UCSD-AML1 (cell line): ENCODE measurements at regions not wholly inside any gene's neighbourhood (a gene's known extent, or its start where the extent isn't known, plus 50 kb on each side); places are given as distances from the start of the nearest gene placed in this dataset.

ENCODE experiments used
- DNase-seq: peaks from one replicate; lab custom pipeline; 2025; ENCODE audit not compliant: unreplicated experiment; lab: John Stamatoyannopoulos, UW

DNA sequence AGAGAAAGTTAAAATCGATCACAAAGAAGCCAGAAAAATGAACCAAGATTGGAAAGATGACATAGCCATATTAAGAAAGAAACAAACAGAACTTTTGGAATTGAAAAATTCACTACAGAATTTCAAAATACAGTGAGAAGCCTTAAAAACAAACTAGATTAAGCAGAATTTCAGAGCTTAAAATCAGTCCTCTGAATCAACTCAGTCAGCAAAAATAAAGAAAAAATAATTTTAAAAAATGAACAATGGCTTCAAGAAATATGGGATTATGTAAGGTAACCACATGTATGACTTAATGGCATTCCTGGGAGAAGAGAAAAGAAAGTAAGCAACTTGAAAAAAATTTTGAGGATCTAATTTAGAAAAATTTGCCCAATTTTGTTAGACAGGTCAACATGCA is 696.2 kb downstream of the TSN start:
- DNase-seq, result no peak

DNA sequence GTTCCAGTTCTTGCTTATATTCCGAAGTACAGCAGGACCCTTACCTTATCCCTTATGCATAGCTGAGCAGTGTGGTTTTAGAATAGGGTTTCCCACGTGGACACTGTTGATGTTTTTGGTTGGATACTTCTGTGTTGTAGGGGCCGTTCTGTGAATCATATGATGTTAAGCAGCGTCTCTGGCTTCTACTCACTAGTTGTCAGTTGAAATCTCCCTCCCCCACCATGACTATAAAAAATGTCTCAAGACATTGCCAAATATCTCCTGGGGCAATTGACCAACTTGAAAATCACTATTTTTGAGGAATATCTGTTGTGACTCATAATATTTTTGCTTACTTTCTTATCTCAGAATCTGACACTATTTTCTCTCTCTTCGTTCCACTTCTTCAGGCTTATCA is 713.7 kb downstream of the TSN start:
- no peak for DNase-seq

DNA sequence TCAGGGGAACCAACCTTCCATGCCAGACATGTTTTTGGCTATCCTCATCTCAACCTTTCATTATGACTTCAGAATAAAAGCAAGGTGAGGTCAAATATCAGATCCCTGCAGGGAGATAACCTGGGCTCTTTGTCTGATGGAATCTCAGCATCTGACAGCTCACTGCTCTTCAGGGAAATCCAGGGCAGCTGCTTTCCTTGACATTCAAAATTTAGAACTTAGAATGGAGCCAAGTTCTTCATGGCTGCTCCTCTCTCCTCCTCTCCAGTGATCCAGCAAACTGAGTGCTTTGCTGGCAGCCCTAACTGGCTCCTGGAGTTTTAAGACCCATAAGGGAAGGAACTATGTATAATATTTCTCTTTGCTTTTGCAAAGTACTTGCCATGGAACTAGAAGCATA is 716.3 kb downstream of the TSN start:
- no peak for DNase-seq

DNA sequence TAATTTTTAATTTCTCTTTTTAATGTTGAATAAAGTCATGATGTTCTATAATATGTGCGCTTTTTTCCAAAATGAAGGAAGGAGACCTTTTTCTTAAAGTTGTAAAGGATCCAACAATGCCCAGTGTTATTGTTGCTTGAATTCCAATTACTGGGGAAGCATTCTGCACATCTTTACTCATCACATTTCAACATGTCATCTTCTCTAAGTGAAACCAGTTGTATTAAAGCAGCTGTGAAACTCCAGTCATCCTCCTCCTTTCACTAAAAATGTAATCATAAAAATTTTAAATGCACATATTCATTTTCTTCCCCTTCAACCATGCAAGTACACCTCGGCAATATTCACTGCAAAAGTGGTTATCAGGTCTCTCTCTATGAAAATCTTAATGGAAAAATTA is 722.7 kb downstream of the TSN start:
- DNase-seq, result no peak

DNA sequence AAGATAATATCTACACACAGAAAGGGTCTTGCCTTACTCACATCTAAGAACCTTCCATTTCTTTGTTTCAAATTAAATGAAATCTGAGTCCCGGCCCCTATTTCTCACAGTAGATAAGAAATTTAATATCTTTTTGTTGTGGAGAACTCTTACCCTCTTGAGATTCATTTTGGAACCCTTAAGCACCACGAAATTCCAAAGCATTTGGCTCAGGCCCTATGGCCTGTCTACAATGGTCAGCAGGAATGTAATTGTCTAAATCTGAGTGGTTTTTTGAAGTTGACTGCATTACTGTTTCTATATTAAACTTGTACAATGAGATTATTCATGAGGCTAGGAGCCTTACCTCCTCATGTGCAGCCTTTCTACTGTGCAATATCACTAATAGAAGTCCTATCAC is 723.3 kb downstream of the TSN start:
- DNase-seq, result no peak

DNA sequence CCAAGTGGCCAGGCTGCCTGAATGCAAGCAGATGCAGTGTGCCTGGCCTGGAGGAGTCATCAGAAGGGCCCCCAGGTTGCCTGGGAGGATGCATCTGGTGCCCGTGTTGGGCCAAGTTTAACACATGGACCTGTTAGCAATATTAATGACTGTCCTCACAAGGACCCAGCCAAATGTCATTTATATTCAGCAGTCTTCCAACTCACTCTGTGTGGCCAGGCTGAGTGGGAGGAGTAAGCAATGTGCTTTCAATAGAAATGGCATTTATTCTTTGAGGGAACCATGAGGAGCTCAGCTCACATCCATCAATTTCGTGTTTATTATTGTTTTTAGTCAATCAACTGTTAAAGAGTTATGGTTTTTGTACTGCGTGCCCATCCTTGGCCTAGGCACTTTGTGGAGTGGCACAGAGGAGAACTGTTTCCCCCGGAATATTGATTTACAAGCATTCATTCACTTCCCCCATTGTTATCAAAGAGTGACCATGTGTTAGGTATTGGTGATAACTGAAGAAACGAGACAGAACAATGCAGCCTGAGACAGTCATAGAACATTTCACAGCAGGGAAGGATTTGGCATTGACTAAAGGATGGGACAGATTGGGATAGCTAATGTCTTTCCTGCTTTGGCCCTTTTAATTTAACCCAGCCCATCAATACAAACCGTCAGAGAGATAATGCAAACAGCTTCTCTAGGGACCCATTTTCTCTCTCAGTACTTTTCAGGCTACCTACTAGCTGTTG is 725.2 kb downstream of the TSN start:
- no peak for DNase-seq

DNA sequence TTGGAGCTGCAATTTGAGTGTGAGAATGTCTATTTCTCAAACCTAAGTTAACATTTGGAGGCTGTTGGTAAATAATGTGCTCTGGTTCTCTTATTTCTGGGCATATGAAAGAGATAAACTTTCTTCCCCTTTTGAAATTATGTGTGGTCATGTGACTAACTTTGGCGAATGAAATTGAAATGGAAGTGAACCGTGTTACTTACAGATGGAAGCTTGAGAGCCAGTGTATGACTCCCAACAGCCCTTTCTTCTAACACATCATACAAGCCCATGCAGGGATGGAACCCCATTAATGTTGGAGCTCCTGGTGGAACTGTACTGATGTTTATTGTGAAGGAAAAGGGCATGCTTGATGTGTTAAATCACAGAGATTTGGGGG is 725.8 kb downstream of the TSN start:
- no peak for DNase-seq

DNA sequence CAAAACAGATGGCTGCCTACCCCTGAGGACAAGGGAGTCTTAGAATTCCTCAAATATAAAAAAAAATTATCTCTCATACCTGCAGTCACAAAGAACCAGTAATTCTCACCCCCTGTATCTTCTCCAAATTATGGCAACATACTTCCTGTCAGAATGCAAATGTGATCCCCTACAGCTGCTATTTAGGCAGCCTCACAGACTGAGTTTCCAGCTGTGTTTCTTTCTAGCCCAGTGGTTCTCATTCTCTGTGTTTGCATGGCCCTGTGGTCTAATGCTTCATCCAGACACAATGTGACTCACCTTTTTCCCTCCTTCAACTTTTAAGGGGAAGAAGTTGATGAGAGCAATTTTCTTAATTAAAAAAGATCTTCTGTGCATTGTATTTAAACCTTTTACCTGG is 726.3 kb downstream of the TSN start:
- no peak for DNase-seq

DNA sequence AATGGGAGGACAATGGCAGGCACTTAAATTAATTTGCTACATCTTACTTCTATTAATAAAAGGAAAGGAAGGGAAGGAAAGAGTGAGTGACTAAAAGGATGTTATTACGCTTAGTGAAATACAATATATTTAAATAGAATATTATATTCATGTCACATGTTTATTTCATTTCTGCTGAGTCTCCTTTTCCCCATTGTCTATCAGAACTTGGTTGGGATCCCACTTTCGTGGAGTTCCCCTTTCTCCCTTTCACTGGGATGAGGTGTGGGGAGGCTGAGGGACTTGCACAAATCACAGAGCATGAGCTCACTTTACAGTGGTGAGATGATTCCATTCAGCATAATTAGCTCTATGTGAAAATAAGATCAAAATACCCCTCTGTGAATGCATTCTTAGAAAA is 730.6 kb downstream of the TSN start:
- DNase-seq, result no peak

DNA sequence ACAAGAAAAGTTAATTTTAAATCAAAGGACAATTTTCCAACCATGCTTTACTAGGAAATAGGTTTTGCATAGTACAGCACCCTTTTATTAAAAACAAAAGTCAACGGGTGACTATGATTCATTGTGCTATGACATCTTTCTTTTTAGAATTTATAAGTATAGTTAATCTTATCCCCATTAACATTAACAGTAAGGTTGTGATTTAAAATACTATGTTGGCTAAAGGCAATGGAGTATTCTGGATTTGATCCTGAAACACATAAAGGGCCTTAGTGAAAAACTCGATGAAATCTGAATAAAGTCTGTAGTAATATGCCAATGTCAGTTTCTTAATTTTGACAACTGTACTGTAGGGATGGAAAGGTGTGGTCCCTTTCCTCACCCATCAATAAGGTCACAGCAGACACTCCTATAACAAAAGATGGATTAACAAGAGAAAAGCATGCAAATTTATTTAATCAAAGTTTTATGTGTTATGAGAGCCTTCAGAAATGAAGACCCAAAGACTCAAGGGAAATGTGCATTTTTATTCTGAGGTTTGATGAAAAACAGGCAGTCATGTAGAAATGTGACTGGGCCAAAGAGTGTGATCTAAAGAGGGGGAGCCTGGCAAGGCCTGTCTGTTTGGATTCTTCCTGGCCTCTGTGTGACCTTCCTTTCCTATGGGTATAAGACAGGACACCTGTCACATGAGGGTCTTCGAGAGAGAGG is 731.4 kb downstream of the TSN start:
- no peak for DNase-seq

DNA sequence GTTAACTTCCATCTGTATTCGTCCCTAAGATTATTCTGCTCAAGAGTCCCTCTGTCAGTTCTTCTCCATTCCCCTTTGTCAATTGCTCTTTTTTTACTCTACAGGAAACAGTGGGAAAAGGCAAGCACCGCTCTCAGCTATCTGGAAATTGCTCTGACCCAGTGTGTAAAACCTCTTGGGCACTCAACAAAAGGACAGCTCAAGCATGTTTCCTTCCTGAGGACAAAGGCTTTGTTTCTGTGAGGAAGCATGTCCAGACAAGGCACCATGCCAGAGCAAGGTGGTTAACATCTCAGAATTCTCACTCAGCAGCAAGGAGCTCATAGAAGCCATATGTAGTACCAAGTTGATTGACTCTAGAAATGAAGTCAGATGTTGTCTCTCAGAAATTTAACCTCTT is 735.6 kb downstream of the TSN start:
- no peak for DNase-seq

DNA sequence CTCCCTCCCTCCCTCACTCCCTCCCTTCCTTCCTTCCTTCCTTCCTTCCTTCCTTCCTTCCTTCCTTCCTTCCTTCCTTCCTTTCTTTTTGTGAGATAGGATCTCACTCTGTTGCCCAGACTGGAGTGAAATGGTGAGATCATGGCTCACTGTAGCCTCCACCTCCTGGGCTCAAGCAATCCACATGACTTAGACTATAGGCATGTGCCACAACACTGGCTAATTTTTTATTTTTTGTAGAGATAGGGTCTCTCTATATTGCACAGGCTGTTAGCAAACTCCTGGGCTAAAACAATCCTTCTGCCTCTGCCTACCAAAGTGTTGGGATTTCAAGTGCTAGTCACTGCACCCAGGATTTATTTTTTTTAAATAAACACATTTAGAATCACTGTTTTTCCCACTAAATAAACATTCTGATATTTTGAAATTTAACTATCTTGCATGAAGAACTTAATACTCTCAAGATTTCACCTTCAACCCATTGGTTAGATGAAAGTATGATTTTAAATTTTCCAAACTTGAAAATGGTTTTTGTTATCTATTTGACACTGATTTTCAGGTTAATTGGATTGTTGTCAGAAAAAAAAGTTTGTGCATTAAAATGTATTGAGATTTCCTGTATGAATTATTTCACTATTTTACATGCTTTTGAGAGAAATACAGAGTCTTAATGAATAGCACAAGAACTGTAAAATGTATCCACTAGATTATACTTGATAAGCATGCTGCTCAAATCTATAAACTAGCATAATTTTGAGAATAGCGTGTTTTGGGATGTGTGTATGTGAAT is 745.1 kb downstream of the TSN start:
- no peak for DNase-seq

DNA sequence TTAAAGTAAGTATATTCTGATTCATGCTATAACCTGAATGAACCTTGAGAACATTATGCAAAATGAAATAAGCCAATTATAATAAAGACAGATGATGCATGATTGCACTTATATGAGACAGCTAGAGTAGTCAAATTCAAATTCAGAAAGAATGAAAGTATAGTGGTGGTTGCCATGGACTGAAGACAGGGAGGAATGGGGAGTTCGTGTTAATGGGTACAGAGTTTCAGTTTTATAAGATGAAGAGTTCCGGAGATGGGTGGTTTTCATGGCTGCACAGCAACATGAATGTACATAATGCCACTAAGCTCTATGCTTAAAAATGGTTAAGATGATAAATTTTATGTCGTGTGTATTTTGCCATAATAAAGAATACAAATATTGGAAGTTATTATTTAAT is 751.2 kb downstream of the TSN start:
- DNase-seq, result no peak

DNA sequence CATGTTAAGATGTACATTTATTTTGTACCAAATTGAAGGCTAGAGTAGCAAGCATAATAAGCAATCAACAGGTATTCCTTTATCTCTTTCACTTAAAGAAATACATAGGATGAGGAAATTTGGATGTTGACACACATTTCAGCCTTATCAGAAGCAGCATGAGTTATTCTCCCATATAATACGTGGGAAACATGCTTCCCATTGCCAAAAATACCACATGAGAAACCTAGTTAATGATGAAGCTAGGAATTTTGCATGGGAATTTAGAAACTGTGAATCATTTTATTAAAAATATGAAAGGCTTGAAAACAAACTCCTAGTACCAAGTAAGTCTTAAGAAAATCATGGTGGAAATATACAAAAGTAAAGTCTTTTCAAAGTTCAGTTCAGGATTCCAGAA is 751.8 kb downstream of the TSN start:
- no peak for DNase-seq

DNA sequence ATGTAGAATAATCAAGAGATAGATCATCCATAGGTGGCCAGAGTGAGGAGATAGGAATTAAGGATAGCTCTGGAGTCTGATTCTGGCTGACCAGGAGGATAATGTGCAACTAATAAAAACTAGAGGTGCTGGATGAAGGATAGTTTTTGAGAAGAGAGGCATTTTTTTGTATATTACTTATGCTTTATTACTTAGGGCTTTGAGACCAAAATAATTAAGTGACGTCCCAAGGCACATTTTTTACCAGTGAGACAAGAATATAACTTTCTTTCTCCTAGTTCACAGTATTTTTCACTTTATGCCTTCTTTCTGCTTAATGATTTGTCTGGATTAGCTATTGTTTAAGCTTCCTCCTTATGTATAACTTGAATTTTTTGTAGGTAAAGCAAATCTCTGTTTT is 756.6 kb downstream of the TSN start:
- DNase-seq, result no peak

DNA sequence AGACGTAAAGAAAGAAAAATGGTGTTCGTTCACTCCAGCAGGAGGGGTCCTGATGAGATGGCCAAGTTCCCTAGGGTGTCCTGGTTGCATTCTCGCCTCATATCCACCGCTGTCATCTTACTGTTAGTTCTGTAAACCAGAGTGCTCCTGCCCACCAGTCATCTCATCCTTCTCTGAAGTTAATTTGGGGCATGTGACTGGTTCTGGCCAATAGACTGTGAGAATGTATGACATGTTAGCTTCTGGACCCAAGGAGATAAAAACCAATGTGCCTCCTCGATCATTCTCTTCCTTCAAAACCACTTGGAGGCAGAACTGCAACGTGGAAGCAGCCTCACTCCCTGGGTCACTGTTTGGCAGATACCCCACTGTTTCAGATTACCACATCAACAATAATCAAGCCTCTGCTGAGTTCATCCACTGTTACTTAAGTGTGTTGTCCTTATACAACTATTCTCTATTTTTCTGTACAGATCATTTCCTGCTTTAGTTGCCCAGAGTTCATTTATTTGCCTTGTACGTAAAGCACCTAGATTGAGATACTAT is 759.1 kb downstream of the TSN start:
- DNase-seq, result no peak

DNA sequence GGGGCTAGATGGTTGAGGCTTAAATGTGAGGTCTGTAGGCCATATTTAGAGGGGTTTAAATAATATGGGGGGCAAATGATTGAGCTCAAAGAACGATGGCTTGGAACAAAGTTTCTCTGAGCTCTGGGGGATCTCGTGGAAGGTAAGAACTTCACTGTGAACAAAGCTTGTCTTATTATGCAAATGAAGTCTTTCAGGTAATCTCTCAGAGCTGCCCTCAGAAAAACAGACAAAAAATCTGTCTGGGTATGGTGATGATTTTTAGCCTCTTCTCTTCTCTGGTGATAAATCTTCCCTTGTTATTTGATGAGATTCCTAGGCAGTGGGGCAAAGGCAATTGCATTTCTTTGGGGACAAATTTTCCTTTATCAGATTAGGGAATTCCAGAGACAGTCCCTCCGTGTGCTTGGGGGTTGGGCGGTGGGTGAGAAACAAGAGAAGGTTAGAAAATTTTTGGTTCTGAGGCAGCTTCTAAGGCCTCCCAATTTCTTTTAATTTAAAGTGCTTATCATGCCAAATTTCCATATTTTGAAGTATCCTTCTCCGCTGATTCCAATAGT is 760.4 kb downstream of the TSN start:
- no peak for DNase-seq

DNA sequence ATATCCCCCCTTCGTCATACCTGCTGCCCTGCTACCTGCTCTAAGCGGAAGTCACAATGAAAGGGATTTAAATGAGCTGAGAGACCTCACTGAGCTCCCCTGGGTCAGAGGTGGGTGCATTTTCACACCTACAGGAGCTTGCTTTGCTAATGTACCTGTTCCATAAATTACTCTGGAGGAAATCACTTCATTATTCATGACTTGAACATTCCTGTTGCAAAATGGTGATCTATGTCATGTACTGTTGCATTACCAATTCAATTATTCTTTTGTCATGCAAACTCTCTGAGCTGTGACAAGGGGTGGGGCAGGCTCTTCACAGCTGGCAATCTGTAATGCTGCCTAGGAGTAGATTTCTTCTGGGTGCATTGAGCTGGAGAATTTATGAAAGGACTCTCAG is 761.3 kb downstream of the TSN start:
- DNase-seq, result no peak

DNA sequence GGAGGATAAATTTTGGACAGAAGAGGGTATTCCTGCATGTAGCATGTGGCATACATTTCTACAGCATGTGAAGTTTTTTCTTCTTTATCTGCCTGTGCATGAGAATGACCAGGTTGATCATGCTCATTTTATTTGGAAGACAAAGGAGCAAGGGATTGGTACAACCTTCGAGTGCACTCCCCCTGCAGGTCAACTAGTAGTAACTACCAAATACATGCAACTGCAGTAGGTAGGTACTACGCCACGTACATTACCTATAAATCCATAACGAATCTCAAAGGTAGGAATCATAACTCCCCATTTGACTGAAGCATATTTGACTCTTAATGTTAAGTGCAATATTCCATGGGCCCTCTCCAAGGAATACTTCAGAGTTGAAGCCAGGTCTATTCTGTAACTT is 763.9 kb downstream of the TSN start:
- DNase-seq, result no peak

DNA sequence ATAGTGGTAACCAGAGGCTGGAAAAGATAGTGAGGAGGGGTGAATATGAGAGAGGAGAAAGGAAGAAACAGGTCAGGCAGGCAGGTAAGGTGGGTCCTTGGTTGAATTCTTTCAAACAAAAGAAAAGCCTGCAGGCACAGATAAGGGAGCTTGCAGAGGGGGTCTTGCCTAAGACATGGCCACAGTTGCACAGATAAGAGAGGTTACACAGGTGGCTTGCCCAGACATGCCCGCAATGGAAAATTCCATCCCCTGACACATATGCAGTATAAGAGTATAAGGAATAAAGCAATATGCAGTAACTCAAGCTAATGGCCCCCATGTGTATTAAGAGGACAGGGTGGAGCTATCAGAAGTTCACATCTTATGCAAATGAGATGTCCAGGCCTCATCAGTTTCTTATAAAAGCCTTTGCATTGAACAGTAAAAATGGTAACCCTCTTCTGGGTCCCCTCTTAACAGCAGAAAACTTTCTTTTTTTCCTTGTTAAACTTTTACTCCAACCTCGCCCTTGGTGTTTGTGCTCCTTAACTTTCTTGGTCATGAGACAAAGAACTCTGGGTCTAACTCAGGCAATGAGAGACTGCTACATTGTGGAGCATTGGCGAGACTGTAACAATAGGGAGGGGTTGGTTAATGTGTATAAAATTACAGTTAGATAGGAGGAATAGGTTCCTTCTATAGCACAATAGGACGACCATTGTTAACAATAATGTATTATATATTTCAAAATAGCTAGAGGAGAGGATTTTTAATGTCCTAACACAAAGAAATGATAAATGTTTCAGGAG is 764.6 kb downstream of the TSN start:
- DNase-seq, result no peak

DNA sequence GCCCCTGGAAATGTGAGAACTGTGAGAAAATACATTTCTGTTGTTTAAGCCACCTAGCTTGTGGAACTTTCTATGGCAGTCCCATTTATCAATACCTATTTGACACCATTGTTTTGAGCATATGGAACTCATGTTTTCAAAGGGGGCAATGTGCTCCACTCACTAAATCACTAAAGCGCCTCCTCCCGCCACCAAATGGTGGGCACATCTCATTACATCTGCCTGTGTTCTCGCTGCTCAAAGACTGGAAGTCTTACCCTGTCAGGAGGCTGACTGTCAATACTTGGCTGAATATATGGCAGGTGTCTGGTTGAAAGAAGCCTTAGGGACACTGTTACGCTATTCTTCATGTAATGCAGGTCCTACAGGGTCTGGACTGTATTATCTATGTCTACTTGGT is 767.7 kb downstream of the TSN start:
- no peak for DNase-seq
